ENCODE measurements at regions not wholly inside any gene's neighbourhood (a gene's known extent, or its start where the extent isn't known, plus 50 kb on each side); places are given as distances from the start of the nearest gene placed in this dataset.

DNA sequence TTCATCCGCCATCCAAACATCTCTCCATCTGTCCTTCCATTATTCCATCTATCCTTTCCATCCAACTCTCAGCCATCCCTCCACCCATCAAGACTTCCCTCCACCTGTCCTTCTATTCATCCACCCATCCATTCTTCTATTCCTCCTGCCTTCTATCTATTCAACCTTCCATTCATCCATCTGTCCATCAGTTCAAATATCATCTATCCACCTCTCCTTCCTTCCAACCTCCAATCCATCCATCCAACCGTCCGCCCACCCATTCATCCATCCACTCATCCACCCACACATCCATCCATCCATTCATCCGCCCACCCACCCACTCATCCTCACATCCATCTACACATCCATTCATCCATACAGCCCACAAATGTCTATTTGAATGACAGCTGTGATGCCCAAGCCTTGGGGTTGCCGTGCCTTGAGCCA, 132.1 kb downstream of the CEBPB start:
- Histone ChIP-seq H3K4me3 (no peak overlapping the region), H3K27ac (no peak overlapping the region)
- in situ Hi-C loops (cut with MboI; ENCODE audit: low pct_ligation_motif_present in 1 of 4, low pct_unique_long_range_greater_than_20kb in 1 of 4, low sequenced_read_pairs in 3 of 4) = no loop called here

DNA sequence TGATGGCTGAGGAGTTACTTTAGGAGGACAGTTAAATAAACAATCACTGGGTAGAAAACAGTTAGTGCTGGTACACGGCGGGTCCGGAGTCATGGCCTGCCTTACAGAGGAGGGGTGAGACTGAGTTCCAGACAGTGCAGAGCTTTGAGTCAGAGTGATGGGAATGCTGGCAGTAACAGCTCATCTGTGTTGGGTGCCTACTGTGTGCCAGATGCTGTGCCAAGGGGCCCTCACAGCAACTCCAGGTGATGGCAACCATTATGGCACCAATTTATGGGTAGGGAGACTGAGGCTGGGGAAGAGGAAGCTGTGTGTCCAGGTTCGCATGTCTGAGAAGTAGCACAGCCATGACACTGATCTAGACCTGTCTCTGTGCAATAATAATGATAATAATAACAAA, 132.6 kb downstream of the CEBPB start:
- Histone ChIP-seq H3K4me3 (no peak overlapping the region), H3K36me3 (no peaks in the 10 kb centered on the region), H3K9me3 (no peaks in the 10 kb centered on the region), H3K4me1 (peaks cover 4 to 21% (median 11%) of the 10 kb centered on the region in 4 donors), H3K27ac (no peak overlapping the region), H3K27me3 (no peaks in the 10 kb centered on the region)
- no peak for TF ChIP-seq POLR2A (IDR thresholded peaks at IDR 0.05)
- TF ChIP-seq EP300 (IDR thresholded peaks at IDR 0.05; ENCODE audit: low read depth) = no peak
- intact Hi-C loops (cut with DNase I; ENCODE audit: low total_unique reads) = no loop called here
- WGBS, 2 donors (ENCODE audit: low coverage in 1 of 2) = 90 to 96% methylated on average over 4 of the region's 4 CpGs
- DNase-seq = peak; percentile 0
- in situ Hi-C loops (cut with MboI; ENCODE audit: low pct_ligation_motif_present in 1 of 4, low pct_unique_long_range_greater_than_20kb in 1 of 4, low sequenced_read_pairs in 3 of 4) = no loop called here

More for the DNA sequence above, 132.1 kb downstream of the CEBPB start:
- TF ChIP-seq POLR2A (IDR thresholded peaks at IDR 0.05) (no peak), CTCF (IDR thresholded peaks at IDR 0.05) (no peak), POLR2AphosphoS5 (IDR thresholded peaks at IDR 0.05) (no peak), EP300 (IDR thresholded peaks at IDR 0.05; ENCODE audit: low read depth) (no peak)
- Histone ChIP-seq H3K36me3 (no peaks in the 10 kb centered on the region), H3K4me1 (peaks cover 4 to 21% (median 11%) of the 10 kb centered on the region in 4 donors), H3K9me3 (no peaks in the 10 kb centered on the region), H3K27me3 (no peaks in the 10 kb centered on the region)
- peak; percentile 4 for DNase-seq
- WGBS, 2 donors (ENCODE audit: low coverage in 1 of 2) = 88 to 89% methylated on average over 5 of the region's 5 CpGs
- intact Hi-C loops (cut with DNase I; ENCODE audit: low total_unique reads) = no loop called here

GRCh38 chr20:50323777-50324775, 133.4 kb downstream of the CEBPB start:
- in situ Hi-C loops (cut with MboI; ENCODE audit: low pct_ligation_motif_present in 1 of 4, low pct_unique_long_range_greater_than_20kb in 1 of 4, low sequenced_read_pairs in 3 of 4) = no loop called here
- DNase-seq = peak; percentile 1

DNA sequence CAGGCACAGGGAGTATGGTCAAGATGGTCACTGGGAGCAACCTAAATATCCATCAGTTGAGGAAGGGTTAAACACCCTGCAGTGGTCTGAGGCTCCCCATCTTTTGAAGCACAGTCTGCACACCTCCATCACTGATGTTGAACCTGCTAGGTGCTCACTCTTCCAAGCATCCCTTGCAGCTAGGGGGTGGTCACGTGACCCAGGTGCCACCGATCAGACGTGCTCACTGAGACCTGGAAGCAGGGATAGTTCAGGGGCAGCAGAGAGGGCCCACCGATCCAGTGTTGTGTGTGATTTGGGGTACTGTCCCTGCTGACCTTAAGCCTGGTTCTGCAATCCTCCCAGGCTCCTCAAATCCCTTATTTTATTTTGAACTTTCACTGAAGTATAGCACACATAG, 134.6 kb downstream of the CEBPB start:
- no peak overlapping the region for H3K4me3 ChIP-seq
- DNase-seq = peak; percentile 4
- H3K36me3 ChIP-seq = no peaks in the 10 kb centered on the region
- no peaks in the 10 kb centered on the region for H3K27me3 ChIP-seq
- intact Hi-C loops (cut with DNase I; ENCODE audit: low total_unique reads) = no loop called here
- H3K9me3 ChIP-seq = no peaks in the 10 kb centered on the region
- 84% methylated on average over 4 of the region's 4 CpGs; no CpG with 5 or more reads in 1 of the 2 donors for WGBS, 2 donors (ENCODE audit: low coverage in 1 of 2)
- no peak overlapping the region for H3K27ac ChIP-seq
- peaks cover 4 to 19% (median 11%) of the 10 kb centered on the region in 4 donors for H3K4me1 ChIP-seq
- in situ Hi-C loops (cut with MboI; ENCODE audit: low pct_ligation_motif_present in 1 of 4, low pct_unique_long_range_greater_than_20kb in 1 of 4, low sequenced_read_pairs in 3 of 4) = loop anchor here in 1 of 4 donors (25.0 kb wide), 1 partner anchor 113 kb away; no protein-coding TSS in a partner anchor
- TF ChIP-seq POLR2A (IDR thresholded peaks at IDR 0.05) = no peak
- TF ChIP-seq CTCF (IDR thresholded peaks at IDR 0.05) = no peak
- TF ChIP-seq EP300 (IDR thresholded peaks at IDR 0.05; ENCODE audit: low read depth) = no peak
- no peak for TF ChIP-seq POLR2AphosphoS5 (IDR thresholded peaks at IDR 0.05)

More at GRCh38 chr20:50323777-50324775, 133.4 kb downstream of the CEBPB start:
- H3K9me3 ChIP-seq = no peaks in the 10 kb centered on the region
- H3K36me3 ChIP-seq = no peaks in the 10 kb centered on the region
- WGBS, 2 donors (ENCODE audit: low coverage in 1 of 2) = 71 to 77% methylated on average over 5 of the region's 5 CpGs
- no peak overlapping the region for H3K4me3 ChIP-seq
- H3K4me1 ChIP-seq = peaks cover 4 to 21% (median 11%) of the 10 kb centered on the region in 4 donors
- intact Hi-C loops (cut with DNase I; ENCODE audit: low total_unique reads) = no loop called here
- no peaks in the 10 kb centered on the region for H3K27me3 ChIP-seq
- no peak for TF ChIP-seq CTCF (IDR thresholded peaks at IDR 0.05)
- no peak for TF ChIP-seq EP300 (IDR thresholded peaks at IDR 0.05; ENCODE audit: low read depth)
- no peak for TF ChIP-seq POLR2AphosphoS5 (IDR thresholded peaks at IDR 0.05)
- TF ChIP-seq POLR2A (IDR thresholded peaks at IDR 0.05) = no peak
- no peak overlapping the region for H3K27ac ChIP-seq
